ENCODE measurements at regions not wholly inside any gene's neighbourhood (a gene's known extent, or its start where the extent isn't known, plus 50 kb on each side); places are given as distances from the start of the nearest gene placed in this dataset.

DNA sequence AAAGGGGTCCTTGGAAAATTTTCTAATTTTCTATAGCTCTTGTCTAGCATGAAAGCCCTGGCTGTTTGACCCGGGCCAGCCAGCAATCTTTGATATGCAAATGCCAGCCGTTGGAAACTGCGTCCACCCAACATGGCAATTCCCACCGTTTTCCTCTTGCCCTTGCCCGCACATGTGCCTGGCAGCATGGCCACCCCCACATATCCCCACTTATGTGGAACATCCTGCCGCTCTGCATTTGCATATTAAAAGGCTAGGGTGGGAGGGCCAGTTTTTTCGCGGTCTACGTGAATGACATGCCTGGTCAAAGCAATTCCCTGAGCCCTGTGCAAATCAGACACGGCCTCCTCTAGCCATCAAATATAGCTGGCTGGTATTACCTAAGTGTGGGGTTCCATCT, 110.3 kb upstream of the TDRD3 start:
- TF ChIP-seq, protein P1, sequence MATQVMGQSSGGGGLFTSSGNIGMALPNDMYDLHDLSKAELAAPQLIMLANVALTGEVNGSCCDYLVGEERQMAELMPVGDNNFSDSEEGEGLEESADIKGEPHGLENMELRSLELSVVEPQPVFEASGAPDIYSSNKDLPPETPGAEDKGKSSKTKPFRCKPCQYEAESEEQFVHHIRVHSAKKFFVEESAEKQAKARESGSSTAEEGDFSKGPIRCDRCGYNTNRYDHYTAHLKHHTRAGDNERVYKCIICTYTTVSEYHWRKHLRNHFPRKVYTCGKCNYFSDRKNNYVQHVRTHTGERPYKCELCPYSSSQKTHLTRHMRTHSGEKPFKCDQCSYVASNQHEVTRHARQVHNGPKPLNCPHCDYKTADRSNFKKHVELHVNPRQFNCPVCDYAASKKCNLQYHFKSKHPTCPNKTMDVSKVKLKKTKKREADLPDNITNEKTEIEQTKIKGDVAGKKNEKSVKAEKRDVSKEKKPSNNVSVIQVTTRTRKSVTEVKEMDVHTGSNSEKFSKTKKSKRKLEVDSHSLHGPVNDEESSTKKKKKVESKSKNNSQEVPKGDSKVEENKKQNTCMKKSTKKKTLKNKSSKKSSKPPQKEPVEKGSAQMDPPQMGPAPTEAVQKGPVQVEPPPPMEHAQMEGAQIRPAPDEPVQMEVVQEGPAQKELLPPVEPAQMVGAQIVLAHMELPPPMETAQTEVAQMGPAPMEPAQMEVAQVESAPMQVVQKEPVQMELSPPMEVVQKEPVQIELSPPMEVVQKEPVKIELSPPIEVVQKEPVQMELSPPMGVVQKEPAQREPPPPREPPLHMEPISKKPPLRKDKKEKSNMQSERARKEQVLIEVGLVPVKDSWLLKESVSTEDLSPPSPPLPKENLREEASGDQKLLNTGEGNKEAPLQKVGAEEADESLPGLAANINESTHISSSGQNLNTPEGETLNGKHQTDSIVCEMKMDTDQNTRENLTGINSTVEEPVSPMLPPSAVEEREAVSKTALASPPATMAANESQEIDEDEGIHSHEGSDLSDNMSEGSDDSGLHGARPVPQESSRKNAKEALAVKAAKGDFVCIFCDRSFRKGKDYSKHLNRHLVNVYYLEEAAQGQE (IDR thresholded peaks at IDR 0.05; ENCODE audit: unreplicated experiment) = no peak
- TF ChIP-seq JUNB (IDR thresholded peaks at IDR 0.05; ENCODE audit: unreplicated experiment) (no peak), EZH2 (IDR thresholded peaks at IDR 0.05; ENCODE audit: low read depth, unreplicated experiment) (no peak), STAT1 (IDR thresholded peaks at IDR 0.05; ENCODE audit: unreplicated experiment) (no peak), POLR2AphosphoS5 (IDR thresholded peaks at IDR 0.05; ENCODE audit: low read depth) (no peak), CREB1 (CRISPR knock-in tag; IDR thresholded peaks at IDR 0.05; ENCODE audit: low read depth) (no peak), EZH2phosphoT487 (IDR thresholded peaks at IDR 0.05; ENCODE audit: unreplicated experiment) (no peak), NANOG (IDR thresholded peaks at IDR 0.05; ENCODE audit: borderline replicate concordance) (no peak), ZNF114 (CRISPR knock-in tag; IDR thresholded peaks at IDR 0.05) (no peak), ZNF331 (CRISPR knock-in tag; IDR thresholded peaks at IDR 0.05; ENCODE audit: low read depth) (no peak)
- TF ChIP-seq, protein P2, sequence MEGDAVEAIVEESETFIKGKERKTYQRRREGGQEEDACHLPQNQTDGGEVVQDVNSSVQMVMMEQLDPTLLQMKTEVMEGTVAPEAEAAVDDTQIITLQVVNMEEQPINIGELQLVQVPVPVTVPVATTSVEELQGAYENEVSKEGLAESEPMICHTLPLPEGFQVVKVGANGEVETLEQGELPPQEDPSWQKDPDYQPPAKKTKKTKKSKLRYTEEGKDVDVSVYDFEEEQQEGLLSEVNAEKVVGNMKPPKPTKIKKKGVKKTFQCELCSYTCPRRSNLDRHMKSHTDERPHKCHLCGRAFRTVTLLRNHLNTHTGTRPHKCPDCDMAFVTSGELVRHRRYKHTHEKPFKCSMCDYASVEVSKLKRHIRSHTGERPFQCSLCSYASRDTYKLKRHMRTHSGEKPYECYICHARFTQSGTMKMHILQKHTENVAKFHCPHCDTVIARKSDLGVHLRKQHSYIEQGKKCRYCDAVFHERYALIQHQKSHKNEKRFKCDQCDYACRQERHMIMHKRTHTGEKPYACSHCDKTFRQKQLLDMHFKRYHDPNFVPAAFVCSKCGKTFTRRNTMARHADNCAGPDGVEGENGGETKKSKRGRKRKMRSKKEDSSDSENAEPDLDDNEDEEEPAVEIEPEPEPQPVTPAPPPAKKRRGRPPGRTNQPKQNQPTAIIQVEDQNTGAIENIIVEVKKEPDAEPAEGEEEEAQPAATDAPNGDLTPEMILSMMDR (conservative IDR thresholded peaks at IDR 0.05; ENCODE audit: low read depth in 2 of 2) = no peak
- TF ChIP-seq, protein P3, sequence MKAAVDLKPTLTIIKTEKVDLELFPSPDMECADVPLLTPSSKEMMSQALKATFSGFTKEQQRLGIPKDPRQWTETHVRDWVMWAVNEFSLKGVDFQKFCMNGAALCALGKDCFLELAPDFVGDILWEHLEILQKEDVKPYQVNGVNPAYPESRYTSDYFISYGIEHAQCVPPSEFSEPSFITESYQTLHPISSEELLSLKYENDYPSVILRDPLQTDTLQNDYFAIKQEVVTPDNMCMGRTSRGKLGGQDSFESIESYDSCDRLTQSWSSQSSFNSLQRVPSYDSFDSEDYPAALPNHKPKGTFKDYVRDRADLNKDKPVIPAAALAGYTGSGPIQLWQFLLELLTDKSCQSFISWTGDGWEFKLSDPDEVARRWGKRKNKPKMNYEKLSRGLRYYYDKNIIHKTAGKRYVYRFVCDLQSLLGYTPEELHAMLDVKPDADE (IDR thresholded peaks at IDR 0.05) = no peak
- TF ChIP-seq, protein P4, sequence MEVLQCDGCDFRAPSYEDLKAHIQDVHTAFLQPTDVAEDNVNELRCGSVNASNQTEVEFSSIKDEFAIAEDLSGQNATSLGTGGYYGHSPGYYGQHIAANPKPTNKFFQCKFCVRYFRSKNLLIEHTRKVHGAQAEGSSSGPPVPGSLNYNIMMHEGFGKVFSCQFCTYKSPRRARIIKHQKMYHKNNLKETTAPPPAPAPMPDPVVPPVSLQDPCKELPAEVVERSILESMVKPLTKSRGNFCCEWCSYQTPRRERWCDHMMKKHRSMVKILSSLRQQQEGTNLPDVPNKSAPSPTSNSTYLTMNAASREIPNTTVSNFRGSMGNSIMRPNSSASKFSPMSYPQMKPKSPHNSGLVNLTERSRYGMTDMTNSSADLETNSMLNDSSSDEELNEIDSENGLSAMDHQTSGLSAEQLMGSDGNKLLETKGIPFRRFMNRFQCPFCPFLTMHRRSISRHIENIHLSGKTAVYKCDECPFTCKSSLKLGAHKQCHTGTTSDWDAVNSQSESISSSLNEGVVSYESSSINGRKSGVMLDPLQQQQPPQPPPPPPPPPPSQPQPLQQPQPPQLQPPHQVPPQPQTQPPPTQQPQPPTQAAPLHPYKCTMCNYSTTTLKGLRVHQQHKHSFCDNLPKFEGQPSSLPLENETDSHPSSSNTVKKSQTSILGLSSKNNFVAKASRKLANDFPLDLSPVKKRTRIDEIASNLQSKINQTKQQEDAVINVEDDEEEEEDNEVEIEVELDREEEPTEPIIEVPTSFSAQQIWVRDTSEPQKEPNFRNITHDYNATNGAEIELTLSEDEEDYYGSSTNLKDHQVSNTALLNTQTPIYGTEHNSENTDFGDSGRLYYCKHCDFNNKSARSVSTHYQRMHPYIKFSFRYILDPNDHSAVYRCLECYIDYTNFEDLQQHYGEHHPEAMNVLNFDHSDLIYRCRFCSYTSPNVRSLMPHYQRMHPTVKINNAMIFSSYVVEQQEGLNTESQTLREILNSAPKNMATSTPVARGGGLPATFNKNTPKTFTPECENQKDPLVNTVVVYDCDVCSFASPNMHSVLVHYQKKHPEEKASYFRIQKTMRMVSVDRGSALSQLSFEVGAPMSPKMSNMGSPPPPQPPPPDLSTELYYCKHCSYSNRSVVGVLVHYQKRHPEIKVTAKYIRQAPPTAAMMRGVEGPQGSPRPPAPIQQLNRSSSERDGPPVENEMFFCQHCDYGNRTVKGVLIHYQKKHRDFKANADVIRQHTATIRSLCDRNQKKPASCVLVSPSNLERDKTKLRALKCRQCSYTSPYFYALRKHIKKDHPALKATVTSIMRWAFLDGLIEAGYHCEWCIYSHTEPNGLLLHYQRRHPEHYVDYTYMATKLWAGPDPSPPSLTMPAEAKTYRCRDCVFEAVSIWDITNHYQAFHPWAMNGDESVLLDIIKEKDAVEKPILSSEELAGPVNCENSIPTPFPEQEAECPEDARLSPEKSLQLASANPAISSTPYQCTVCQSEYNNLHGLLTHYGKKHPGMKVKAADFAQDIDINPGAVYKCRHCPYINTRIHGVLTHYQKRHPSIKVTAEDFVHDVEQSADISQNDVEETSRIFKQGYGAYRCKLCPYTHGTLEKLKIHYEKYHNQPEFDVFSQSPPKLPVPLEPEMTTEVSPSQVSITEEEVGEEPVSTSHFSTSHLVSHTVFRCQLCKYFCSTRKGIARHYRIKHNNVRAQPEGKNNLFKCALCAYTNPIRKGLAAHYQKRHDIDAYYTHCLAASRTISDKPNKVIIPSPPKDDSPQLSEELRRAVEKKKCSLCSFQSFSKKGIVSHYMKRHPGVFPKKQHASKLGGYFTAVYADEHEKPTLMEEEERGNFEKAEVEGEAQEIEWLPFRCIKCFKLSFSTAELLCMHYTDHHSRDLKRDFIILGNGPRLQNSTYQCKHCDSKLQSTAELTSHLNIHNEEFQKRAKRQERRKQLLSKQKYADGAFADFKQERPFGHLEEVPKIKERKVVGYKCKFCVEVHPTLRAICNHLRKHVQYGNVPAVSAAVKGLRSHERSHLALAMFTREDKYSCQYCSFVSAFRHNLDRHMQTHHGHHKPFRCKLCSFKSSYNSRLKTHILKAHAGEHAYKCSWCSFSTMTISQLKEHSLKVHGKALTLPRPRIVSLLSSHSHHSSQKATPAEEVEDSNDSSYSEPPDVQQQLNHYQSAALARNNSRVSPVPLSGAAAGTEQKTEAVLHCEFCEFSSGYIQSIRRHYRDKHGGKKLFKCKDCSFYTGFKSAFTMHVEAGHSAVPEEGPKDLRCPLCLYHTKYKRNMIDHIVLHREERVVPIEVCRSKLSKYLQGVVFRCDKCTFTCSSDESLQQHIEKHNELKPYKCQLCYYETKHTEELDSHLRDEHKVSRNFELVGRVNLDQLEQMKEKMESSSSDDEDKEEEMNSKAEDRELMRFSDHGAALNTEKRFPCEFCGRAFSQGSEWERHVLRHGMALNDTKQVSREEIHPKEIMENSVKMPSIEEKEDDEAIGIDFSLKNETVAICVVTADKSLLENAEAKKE (CRISPR knock-in tag; IDR thresholded peaks at IDR 0.05) = no peak
